Lower leg skin (tissue), 3 donors: ENCODE measurements at regions not wholly inside any gene's neighbourhood (a gene's known extent, or its start where the extent isn't known, plus 50 kb on each side); places are given as distances from the start of the nearest gene placed in this dataset.

Experiments used
- POLR2A ChIP-seq, 2 donors: fragments of 450-650 bp; IDR thresholded peaks; one replicate each; pipeline ENCODE4 v1.6.1; 2016 to 2017; ENCODE audit warnings: antibody characterized with exemption in 2 of 2, mild to moderate bottlenecking in 1 of 2, moderate library complexity in 1 of 2
- TF ChIP-seq, protein P1 (sequence below), 3 donors: fragments of 450-650 bp; IDR thresholded peaks; one replicate each; pipeline ENCODE4 v1.5.1; 2016; ENCODE audit warnings: antibody characterized with exemption in 3 of 3, mild to moderate bottlenecking in 3 of 3, moderate library complexity in 2 of 3

DNA sequence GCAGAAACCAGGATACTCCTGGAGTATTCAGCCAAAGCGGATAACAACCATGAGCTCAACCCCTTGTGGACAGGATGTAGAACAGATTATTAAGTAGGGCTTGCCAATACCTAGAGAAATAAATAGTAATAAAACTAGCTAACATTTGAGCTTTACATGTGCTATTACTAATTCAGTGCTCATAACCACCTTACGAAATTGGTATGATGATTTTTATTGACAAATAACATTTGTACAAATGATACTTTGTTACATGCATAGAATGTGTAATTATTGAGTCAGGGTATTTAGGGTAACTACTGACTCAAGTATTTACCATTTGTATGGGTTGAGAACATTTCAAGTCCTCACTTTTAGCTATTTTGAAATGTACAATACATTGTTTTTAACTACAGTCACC lies 287.9 kb downstream of the CDC5L start:
- TF ChIP-seq, protein P1, sequence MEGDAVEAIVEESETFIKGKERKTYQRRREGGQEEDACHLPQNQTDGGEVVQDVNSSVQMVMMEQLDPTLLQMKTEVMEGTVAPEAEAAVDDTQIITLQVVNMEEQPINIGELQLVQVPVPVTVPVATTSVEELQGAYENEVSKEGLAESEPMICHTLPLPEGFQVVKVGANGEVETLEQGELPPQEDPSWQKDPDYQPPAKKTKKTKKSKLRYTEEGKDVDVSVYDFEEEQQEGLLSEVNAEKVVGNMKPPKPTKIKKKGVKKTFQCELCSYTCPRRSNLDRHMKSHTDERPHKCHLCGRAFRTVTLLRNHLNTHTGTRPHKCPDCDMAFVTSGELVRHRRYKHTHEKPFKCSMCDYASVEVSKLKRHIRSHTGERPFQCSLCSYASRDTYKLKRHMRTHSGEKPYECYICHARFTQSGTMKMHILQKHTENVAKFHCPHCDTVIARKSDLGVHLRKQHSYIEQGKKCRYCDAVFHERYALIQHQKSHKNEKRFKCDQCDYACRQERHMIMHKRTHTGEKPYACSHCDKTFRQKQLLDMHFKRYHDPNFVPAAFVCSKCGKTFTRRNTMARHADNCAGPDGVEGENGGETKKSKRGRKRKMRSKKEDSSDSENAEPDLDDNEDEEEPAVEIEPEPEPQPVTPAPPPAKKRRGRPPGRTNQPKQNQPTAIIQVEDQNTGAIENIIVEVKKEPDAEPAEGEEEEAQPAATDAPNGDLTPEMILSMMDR (IDR thresholded peaks at IDR 0.05) = no peak
- no peak for TF ChIP-seq POLR2A (IDR thresholded peaks at IDR 0.05)
